ENCODE measurements at regions not wholly inside any gene's neighbourhood (a gene's known extent, or its start where the extent isn't known, plus 50 kb on each side); places are given as distances from the start of the nearest gene placed in this dataset.

DNA sequence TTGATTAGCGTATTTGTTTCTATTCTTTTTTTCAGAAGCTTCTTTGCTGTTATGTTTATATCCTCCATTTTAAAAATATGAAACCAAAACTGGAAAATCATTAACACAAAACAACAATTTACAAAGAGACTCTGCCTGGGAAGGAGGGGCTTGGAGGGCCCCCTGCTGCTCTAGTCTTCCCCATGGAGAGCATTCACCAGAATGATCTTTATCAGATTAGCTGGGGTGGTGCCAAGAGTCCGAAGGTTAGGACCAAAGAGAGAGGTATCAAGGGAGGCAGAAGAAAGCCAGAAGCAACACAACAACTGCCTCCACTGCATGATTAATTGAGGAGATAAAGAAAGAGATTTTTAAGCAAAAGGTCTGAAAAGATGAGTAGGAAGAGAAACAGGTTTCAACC is 218.6 kb downstream of the IRS1 start (continued):
- TF ChIP-seq THYN1 (CRISPR knock-in tag; IDR thresholded peaks at IDR 0.05; ENCODE audit: borderline replicate concordance, low read depth) (no peak), RXRB (CRISPR knock-in tag; IDR thresholded peaks at IDR 0.05; ENCODE audit: borderline replicate concordance) (peak; percentile 58), PHF5A (CRISPR knock-in tag; IDR thresholded peaks at IDR 0.05; ENCODE audit: low read depth, unreplicated experiment) (no peak), HOXA7 (CRISPR knock-in tag; IDR thresholded peaks at IDR 0.05) (no peak), SALL1 (CRISPR knock-in tag; IDR thresholded peaks at IDR 0.05) (peak; percentile 89), NFIB (CRISPR knock-in tag; IDR thresholded peaks at IDR 0.05; ENCODE audit: borderline replicate concordance) (no peak), ZNF263 (CRISPR knock-in tag; IDR thresholded peaks at IDR 0.05) (no peak), ZNF841 (CRISPR knock-in tag; IDR thresholded peaks at IDR 0.05; ENCODE audit: borderline replicate concordance) (no peak), ZNF12 (CRISPR knock-in tag; IDR thresholded peaks at IDR 0.05) (no peak), ZNF691 (CRISPR knock-in tag; IDR thresholded peaks at IDR 0.05; ENCODE audit: borderline replicate concordance, low read depth) (no peak), ZNF788 (CRISPR knock-in tag; IDR thresholded peaks at IDR 0.05; ENCODE audit: borderline replicate concordance) (no peak), NR1H2 (CRISPR knock-in tag; IDR thresholded peaks at IDR 0.05; ENCODE audit: borderline replicate concordance, low read depth) (no peak), KDM3A (CRISPR knock-in tag; IDR thresholded peaks at IDR 0.05; ENCODE audit: low read depth) (0 out of 2 replicates have a peak, but pooled peaks have one; percentile 37), NPAS2 (CRISPR knock-in tag; IDR thresholded peaks at IDR 0.05; ENCODE audit: borderline replicate concordance) (no peak), ZNF605 (CRISPR knock-in tag; IDR thresholded peaks at IDR 0.05) (no peak), SRF (IDR thresholded peaks at IDR 0.05; ENCODE audit: low read depth, low read length) (no peak), MXI1 (IDR thresholded peaks at IDR 0.05; ENCODE audit: borderline replicate concordance, low read depth, low read length) (no peak), HOXA9 (CRISPR knock-in tag; IDR thresholded peaks at IDR 0.05; ENCODE audit: borderline replicate concordance) (no peak), HDAC2 (CRISPR knock-in tag; IDR thresholded peaks at IDR 0.05) (peak; percentile 39; the same call in 1 of the 2 replicates), ZBTB4 (CRISPR knock-in tag; IDR thresholded peaks at IDR 0.05; ENCODE audit: borderline replicate concordance) (no peak)
- TF ChIP-seq, protein P1, sequence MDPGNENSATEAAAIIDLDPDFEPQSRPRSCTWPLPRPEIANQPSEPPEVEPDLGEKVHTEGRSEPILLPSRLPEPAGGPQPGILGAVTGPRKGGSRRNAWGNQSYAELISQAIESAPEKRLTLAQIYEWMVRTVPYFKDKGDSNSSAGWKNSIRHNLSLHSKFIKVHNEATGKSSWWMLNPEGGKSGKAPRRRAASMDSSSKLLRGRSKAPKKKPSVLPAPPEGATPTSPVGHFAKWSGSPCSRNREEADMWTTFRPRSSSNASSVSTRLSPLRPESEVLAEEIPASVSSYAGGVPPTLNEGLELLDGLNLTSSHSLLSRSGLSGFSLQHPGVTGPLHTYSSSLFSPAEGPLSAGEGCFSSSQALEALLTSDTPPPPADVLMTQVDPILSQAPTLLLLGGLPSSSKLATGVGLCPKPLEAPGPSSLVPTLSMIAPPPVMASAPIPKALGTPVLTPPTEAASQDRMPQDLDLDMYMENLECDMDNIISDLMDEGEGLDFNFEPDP (CRISPR knock-in tag; conservative IDR thresholded peaks at IDR 0.05): no peak
- TF ChIP-seq, protein P2, sequence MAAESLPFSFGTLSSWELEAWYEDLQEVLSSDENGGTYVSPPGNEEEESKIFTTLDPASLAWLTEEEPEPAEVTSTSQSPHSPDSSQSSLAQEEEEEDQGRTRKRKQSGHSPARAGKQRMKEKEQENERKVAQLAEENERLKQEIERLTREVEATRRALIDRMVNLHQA (CRISPR knock-in tag; IDR thresholded peaks at IDR 0.05): no peak
- TF ChIP-seq, protein P3, sequence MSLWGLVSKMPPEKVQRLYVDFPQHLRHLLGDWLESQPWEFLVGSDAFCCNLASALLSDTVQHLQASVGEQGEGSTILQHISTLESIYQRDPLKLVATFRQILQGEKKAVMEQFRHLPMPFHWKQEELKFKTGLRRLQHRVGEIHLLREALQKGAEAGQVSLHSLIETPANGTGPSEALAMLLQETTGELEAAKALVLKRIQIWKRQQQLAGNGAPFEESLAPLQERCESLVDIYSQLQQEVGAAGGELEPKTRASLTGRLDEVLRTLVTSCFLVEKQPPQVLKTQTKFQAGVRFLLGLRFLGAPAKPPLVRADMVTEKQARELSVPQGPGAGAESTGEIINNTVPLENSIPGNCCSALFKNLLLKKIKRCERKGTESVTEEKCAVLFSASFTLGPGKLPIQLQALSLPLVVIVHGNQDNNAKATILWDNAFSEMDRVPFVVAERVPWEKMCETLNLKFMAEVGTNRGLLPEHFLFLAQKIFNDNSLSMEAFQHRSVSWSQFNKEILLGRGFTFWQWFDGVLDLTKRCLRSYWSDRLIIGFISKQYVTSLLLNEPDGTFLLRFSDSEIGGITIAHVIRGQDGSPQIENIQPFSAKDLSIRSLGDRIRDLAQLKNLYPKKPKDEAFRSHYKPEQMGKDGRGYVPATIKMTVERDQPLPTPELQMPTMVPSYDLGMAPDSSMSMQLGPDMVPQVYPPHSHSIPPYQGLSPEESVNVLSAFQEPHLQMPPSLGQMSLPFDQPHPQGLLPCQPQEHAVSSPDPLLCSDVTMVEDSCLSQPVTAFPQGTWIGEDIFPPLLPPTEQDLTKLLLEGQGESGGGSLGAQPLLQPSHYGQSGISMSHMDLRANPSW (CRISPR knock-in tag; IDR thresholded peaks at IDR 0.05; ENCODE audit: borderline replicate concordance): no peak
